AG09319 (cell line): ENCODE measurements at regions not wholly inside any gene's neighbourhood (a gene's known extent, or its start where the extent isn't known, plus 50 kb on each side); places are given as distances from the start of the nearest gene placed in this dataset.

Experiments used
- DNase-seq: peaks from one replicate; pipeline ENCODE4 v3.0.0-alpha.2; 2010; ENCODE audit warnings: low read depth; ENCODE audit errors: extremely low read depth
- TF ChIP-seq, protein P1 (sequence below): IDR thresholded peaks from 2 replicates; pipeline ENCODE4 v1.5.1; 2011; ENCODE audit warnings: low read depth, mild to moderate bottlenecking, inconsistent platforms, low read length, moderate library complexity

DNA sequence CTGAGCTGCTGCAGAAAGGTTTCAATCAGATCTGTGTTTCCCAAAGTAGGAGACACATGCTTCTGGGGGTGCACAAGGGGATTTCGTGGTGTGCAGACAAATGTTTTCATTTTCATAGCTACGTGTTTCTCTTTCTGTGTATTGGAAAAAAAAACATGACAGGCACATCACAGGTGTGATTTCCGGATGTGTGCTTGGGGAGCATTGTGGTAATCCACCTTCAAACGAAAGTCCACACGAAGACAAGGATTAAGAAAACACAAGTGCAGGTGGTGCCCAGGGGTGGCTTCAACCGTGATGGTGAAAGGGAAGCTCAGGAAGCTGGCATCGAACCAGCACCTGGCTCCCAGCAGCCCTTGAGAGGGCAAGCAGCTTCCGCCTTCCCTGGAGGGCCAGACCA, 164.6 kb upstream of the LINGO1 start:
- no peak for DNase-seq
- TF ChIP-seq, protein P1, sequence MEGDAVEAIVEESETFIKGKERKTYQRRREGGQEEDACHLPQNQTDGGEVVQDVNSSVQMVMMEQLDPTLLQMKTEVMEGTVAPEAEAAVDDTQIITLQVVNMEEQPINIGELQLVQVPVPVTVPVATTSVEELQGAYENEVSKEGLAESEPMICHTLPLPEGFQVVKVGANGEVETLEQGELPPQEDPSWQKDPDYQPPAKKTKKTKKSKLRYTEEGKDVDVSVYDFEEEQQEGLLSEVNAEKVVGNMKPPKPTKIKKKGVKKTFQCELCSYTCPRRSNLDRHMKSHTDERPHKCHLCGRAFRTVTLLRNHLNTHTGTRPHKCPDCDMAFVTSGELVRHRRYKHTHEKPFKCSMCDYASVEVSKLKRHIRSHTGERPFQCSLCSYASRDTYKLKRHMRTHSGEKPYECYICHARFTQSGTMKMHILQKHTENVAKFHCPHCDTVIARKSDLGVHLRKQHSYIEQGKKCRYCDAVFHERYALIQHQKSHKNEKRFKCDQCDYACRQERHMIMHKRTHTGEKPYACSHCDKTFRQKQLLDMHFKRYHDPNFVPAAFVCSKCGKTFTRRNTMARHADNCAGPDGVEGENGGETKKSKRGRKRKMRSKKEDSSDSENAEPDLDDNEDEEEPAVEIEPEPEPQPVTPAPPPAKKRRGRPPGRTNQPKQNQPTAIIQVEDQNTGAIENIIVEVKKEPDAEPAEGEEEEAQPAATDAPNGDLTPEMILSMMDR, result no peak

GRCh38 chr15:77796046-77796729, 163.5 kb upstream of the LINGO1 start:
- DNase-seq, result no peak
- TF ChIP-seq, protein P1, result no peak

DNA sequence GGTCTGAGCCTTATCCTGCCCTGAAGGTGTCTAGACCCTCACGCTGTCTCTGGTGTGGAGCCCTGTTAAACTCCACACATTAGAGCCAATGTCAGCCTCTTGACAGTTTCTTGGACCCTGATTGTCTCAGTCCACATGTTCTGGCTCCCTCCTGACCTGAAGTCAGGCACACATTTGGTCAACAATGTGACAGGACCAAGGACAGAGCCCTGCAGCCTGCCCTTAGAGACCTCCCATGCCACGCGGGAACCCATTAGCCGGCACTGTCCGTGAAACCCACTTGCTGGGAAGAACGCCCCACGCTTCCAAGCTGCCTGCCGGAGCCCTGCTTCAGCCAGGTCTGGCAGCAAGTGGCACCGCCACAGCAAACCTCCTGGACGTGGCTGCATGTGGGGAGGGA, 162.7 kb upstream of the LINGO1 start:
- TF ChIP-seq, protein P1, result no peak
- DNase-seq, result no peak

- TF ChIP-seq, protein P1, result no peak
- DNase-seq, result no peak
These were observed 159.2 kb upstream of the LINGO1 start for GRCh38 chr15:77791941-77792340.

DNA sequence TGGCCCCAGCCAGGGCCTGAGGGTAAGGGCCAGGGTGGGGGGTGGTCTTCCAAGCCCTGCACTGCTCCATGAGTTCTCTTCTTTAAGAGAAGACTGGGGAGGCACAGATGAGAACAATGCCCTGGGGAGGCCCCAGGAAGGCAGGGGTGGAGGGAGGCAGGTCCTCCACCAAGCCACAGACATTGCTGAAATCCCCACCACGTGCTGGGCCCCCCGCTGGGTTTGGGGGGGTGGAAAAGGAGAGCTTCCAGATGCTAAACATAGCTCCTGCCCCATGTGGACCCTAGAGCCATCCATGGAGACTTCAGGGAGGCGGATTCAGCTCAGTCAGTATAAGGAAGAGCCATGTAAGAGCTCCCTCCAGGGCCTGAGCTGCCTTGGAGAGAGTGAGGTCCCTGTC, 157.8 kb upstream of the LINGO1 start:
- no peak for DNase-seq
- TF ChIP-seq, protein P1, result no peak

GRCh38 chr15:77786956-77787355, 154.2 kb upstream of the LINGO1 start:
- no peak for DNase-seq
- TF ChIP-seq, protein P1, result no peak

GRCh38 chr15:77786181-77786890, 153.6 kb upstream of the LINGO1 start:
- TF ChIP-seq, protein P1, result no peak
- DNase-seq, result no peak
